ENCODE measurements at regions not wholly inside any gene's neighbourhood (a gene's known extent, or its start where the extent isn't known, plus 50 kb on each side); places are given as distances from the start of the nearest gene placed in this dataset.

DNA sequence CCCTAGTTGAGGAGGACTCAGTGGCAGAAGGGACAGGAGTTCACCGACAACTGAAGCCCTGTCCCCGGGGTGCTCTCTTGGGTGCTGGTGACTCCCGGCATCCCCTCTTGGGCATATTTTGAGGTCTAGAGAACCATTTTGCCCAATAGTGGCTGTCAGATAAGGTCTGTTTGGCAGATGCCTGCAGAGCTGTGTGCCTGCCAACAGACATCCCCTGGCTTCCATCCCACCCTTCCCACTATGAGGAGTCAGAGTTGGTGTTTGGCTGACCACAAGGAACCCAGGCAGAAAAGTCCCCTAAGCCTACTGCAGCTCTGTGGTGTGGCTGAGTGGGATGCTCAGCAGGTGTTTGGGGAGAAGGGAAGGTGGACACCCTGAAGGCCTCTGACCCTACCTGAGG, 207.0 kb downstream of the AUH start:
- ChIA-PET POLR2A (no interaction called here), CTCF (no interaction called here)
- no peak for TF ChIP-seq NFRKB (IDR thresholded peaks at IDR 0.05)
- no peak for TF ChIP-seq SP1 (IDR thresholded peaks at IDR 0.05)
- TF ChIP-seq ELF4 (IDR thresholded peaks at IDR 0.05) = no peak
- no peak for TF ChIP-seq LEF1 (IDR thresholded peaks at IDR 0.05; ENCODE audit: borderline replicate concordance)
- no peak for TF ChIP-seq ARNT (IDR thresholded peaks at IDR 0.05)
- TF ChIP-seq FOXA1 (IDR thresholded peaks at IDR 0.05) = no peak
- TF ChIP-seq HDGF (IDR thresholded peaks at IDR 0.05; ENCODE audit: borderline replicate concordance) = no peak
- TF ChIP-seq, protein P1, sequence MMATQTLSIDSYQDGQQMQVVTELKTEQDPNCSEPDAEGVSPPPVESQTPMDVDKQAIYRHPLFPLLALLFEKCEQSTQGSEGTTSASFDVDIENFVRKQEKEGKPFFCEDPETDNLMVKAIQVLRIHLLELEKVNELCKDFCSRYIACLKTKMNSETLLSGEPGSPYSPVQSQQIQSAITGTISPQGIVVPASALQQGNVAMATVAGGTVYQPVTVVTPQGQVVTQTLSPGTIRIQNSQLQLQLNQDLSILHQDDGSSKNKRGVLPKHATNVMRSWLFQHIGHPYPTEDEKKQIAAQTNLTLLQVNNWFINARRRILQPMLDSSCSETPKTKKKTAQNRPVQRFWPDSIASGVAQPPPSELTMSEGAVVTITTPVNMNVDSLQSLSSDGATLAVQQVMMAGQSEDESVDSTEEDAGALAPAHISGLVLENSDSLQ (IDR thresholded peaks at IDR 0.05) = no peak
- no peak for TF ChIP-seq FOXM1 (IDR thresholded peaks at IDR 0.05; ENCODE audit: borderline replicate concordance)
- DNase-seq (ENCODE audit: extremely low spot score) = no peak

DNA sequence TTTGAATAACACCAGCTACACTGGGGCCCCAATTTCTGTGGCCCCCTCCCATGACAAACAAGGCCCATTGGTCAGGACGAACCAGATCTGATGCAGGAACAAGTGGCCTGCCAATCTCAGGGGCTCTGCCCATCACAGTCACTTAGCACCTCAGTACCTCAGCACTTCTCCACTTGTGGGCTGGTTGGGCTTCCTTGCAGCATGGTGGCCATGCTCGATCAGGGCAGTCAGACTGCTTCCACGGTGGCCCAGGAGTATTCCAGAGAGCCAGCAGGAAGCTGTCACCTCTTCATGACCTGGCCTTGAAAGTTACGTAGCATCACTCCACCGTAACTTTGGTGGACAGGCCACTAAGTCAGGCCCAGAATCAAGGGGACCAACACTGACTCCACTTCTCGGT, 206.5 kb downstream of the AUH start:
- ChIA-PET POLR2A (no interaction called here), CTCF (no interaction called here)
- TF ChIP-seq, protein P1 (IDR thresholded peaks at IDR 0.05) = no peak
- TF ChIP-seq LEF1 (IDR thresholded peaks at IDR 0.05; ENCODE audit: borderline replicate concordance) = no peak
- TF ChIP-seq HDGF (IDR thresholded peaks at IDR 0.05; ENCODE audit: borderline replicate concordance) = no peak
- no peak for TF ChIP-seq L3MBTL2 (conservative IDR thresholded peaks at IDR 0.05)
- no peak for TF ChIP-seq FOXK2 (IDR thresholded peaks at IDR 0.05)
- TF ChIP-seq TARDBP (IDR thresholded peaks at IDR 0.05) = no peak
- no peak for TF ChIP-seq CTBP1 (IDR thresholded peaks at IDR 0.05; ENCODE audit: borderline replicate concordance)
- TF ChIP-seq SP1 (IDR thresholded peaks at IDR 0.05) = no peak
- TF ChIP-seq ZNF384 (IDR thresholded peaks at IDR 0.05) = no peak
- no peak for TF ChIP-seq ARNT (IDR thresholded peaks at IDR 0.05)
- TF ChIP-seq NFRKB (IDR thresholded peaks at IDR 0.05) = no peak

DNA sequence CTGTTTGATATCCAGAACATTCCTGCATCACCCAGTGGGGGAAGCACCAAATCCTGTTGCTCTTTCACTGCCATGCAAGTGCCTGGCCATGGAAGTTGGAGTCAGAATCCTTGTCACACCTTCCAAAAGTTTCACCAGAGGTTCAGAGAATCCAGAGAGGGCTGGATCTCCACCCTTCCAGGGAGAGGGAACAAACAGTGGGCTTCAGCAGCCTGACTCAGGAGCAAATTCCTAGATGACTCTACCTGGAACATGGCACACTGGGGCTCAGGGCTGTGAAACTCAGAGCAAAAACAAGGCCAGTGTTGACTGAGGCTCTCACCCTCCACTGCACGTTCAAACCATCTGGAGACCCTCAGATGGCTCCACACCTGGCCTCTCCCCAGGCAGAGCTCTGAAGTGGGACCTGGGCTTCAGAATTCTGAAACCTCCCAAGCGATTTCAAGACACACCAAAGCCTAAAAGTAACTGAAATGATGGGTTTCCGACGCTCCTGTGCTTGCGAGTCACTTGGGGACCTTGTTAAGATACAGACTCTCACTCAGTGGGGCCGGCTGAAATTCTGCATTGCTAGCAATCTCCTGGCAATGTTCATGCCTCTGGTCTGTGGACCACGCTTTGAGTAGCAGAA, 205.9 kb downstream of the AUH start:
- ChIA-PET CTCF (no interaction called here), POLR2A (no interaction called here)
- DNase-seq (ENCODE audit: extremely low spot score) = no peak
- TF ChIP-seq SUZ12 (IDR thresholded peaks at IDR 0.05) = no peak
- TF ChIP-seq BHLHE40 (IDR thresholded peaks at IDR 0.05; ENCODE audit: borderline replicate concordance) = no peak
- no peak for TF ChIP-seq LEF1 (IDR thresholded peaks at IDR 0.05; ENCODE audit: borderline replicate concordance)
- no peak for TF ChIP-seq FOXK2 (IDR thresholded peaks at IDR 0.05)
- TF ChIP-seq CTBP1 (IDR thresholded peaks at IDR 0.05; ENCODE audit: borderline replicate concordance) = no peak
- no peak for TF ChIP-seq L3MBTL2 (conservative IDR thresholded peaks at IDR 0.05)

More for the DNA sequence above, 206.5 kb downstream of the AUH start:
- no peak for DNase-seq (ENCODE audit: extremely low spot score)

DNA sequence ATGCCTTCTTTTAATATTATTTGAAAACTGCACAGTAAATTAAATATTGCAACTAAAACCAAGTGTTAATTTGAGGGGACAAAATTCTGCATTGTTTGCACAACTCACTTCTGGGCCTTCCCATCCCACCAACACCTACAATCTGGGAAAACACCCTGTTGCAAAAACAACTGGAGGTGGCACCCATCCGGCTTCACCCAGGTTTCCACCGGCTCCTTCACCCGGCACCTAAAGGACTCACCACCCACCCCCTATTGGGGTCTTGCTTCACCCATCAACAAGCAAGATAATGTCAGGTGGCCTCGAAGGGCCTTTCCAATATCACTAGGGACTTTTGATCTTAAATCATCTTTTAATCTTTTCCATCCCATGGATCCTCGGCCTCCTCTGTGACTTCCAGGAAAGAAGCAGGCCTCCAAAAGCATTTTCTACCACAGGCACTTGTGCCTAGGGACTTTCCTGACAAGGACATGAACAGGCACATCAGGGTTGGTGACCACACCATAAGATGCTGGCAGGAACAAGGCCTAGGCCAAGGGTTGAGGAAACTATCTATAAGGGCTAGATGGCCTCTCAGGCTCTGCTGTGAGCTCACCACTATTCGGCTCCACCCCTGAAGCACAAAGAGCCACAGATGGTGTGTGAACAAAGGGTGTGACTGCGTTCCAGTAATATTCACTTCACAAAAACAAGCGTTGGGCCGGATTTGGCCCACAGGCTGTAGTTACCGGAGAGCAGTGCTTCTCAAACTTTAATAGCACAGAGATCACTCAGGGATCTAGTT, 205.1 kb downstream of the AUH start:
- CTCF ChIA-PET = no interaction called here
- POLR2A ChIA-PET = no interaction called here
- TF ChIP-seq SP1 (IDR thresholded peaks at IDR 0.05) (no peak), CTBP1 (IDR thresholded peaks at IDR 0.05; ENCODE audit: borderline replicate concordance) (no peak), ZNF384 (IDR thresholded peaks at IDR 0.05) (no peak), FOXK2 (IDR thresholded peaks at IDR 0.05) (no peak), ELF4 (IDR thresholded peaks at IDR 0.05) (no peak), FOXA1 (IDR thresholded peaks at IDR 0.05) (no peak), ARNT (IDR thresholded peaks at IDR 0.05) (no peak), SUZ12 (IDR thresholded peaks at IDR 0.05) (no peak), FOXM1 (IDR thresholded peaks at IDR 0.05; ENCODE audit: borderline replicate concordance) (no peak), NFRKB (IDR thresholded peaks at IDR 0.05) (no peak)
- TF ChIP-seq, protein P1 (IDR thresholded peaks at IDR 0.05) = no peak
- no peak for DNase-seq (ENCODE audit: extremely low spot score)

DNA sequence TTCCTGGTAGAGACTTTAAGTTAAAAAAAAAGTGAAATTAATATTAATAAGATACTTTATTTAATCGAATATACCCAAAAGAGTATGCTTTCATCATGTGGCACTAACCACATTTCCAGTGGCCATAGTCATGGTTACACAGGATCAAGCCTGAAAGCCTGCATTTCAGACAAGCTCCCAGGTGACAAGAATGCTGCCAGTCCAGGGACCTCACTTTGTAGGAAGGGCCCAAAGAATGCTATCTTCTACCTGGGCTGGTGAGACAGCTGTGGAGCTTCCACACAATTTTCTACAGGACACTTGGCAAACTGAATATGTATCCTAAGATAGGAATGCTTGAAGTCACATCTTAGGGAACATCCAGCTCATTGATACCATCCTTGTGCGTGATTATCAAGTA, 203.8 kb downstream of the AUH start:
- POLR2A ChIA-PET = no interaction called here
- TF ChIP-seq FOXM1 (IDR thresholded peaks at IDR 0.05; ENCODE audit: borderline replicate concordance) (no peak), ZNF384 (IDR thresholded peaks at IDR 0.05) (no peak), NFRKB (IDR thresholded peaks at IDR 0.05) (no peak), LEF1 (IDR thresholded peaks at IDR 0.05; ENCODE audit: borderline replicate concordance) (no peak), HDGF (IDR thresholded peaks at IDR 0.05; ENCODE audit: borderline replicate concordance) (no peak), TARDBP (IDR thresholded peaks at IDR 0.05) (no peak), ARNT (IDR thresholded peaks at IDR 0.05) (no peak), CTBP1 (IDR thresholded peaks at IDR 0.05; ENCODE audit: borderline replicate concordance) (no peak), SUZ12 (IDR thresholded peaks at IDR 0.05) (no peak), FOXA1 (IDR thresholded peaks at IDR 0.05) (no peak), ELF4 (IDR thresholded peaks at IDR 0.05) (no peak), FOXK2 (IDR thresholded peaks at IDR 0.05) (no peak), BHLHE40 (IDR thresholded peaks at IDR 0.05; ENCODE audit: borderline replicate concordance) (no peak), SP1 (IDR thresholded peaks at IDR 0.05) (no peak), L3MBTL2 (conservative IDR thresholded peaks at IDR 0.05) (no peak)
- TF ChIP-seq, protein P1 (IDR thresholded peaks at IDR 0.05) = no peak
- no peak for DNase-seq (ENCODE audit: extremely low spot score)
- CTCF ChIA-PET = no interaction called here

Measured in HEK293T (cell line).